ENCODE measurements at regions not wholly inside any gene's neighbourhood (a gene's known extent, or its start where the extent isn't known, plus 50 kb on each side); places are given as distances from the start of the nearest gene placed in this dataset.

DNA sequence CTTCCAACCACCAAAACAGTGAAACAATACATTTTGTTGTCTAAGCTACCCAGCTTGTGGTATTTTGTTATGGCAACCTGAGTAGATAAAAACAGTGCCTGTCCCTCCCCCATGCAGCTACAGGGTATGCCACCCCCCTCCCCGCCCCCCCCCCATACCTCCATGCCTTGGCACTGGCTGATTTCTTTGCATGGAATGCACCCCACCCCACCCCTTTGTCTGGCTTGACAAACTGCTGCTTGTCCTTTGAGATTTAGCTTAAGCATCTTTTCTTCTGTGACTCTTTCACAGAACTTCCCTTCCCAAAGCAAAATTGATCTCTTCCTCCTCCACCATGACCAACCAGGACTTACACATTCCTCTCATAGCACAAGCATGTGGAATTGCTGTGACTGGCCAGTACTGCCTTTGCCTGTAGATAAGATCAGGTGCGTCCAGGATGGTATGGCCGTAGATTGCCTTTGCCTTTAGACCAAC lies 64.6 kb upstream of the ADGRF1 start:
- TF ChIP-seq, protein P1, sequence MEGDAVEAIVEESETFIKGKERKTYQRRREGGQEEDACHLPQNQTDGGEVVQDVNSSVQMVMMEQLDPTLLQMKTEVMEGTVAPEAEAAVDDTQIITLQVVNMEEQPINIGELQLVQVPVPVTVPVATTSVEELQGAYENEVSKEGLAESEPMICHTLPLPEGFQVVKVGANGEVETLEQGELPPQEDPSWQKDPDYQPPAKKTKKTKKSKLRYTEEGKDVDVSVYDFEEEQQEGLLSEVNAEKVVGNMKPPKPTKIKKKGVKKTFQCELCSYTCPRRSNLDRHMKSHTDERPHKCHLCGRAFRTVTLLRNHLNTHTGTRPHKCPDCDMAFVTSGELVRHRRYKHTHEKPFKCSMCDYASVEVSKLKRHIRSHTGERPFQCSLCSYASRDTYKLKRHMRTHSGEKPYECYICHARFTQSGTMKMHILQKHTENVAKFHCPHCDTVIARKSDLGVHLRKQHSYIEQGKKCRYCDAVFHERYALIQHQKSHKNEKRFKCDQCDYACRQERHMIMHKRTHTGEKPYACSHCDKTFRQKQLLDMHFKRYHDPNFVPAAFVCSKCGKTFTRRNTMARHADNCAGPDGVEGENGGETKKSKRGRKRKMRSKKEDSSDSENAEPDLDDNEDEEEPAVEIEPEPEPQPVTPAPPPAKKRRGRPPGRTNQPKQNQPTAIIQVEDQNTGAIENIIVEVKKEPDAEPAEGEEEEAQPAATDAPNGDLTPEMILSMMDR (IDR thresholded peaks at IDR 0.05; ENCODE audit: extremely low read depth, missing control alignments), result no peak
- DNase-seq (ENCODE audit: low spot score), result no peak

DNA sequence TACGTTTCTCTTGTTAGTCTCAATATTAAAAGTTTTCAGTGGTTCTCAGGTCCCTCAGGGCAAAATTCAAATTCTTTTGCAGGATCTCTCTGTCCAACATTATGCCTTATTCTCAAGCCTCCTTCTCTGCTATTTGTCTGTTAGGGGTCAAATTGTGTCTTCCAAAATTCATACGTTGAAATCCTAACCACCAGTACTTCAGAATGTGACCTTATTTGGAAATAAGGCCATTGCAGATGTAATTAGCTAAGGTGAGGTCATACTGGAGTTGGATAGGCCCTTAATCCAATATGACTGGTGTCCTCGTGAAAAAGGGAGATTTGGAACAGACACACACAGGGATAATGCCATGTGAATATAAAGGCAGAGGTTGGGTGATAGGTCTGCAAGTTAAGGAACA lies 64.1 kb upstream of the ADGRF1 start:
- TF ChIP-seq, protein P1 (IDR thresholded peaks at IDR 0.05; ENCODE audit: extremely low read depth, missing control alignments), result no peak
- DNase-seq (ENCODE audit: low spot score), result no peak

DNA sequence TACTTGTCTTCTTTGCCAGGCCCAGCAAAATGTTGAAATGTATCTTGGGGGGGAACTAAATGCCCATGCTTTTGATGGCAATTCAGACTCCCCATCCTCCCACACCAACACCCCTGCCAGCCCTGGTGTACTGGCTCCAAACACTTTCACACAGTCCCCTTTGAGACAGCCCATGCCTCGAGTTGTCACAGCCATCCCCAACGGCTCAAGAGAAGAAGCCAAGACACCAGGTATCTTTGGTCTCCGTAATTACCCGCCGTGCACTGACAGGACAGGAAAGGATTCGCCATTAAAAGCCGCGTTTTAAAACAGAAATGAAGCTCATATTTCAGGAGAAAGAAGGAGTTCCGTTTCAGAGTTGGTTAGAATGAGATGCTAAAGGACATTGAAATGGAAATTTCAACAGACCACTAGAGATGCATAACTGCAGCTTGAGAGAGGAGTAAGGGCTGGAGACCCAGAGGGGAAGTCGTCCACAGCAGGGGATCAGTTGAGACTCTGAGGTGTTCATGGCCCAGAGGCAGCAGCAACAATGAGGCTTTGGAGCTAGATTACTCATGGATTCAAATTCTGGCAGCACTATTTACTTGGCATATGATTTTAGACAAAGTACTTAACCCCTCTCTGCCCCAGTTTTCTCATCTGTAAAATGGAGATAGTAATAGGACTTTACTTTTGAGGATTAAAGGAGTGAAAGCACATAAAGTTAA lies 63.5 kb upstream of the ADGRF1 start:
- TF ChIP-seq, protein P1 (IDR thresholded peaks at IDR 0.05; ENCODE audit: extremely low read depth, missing control alignments), result no peak

DNA sequence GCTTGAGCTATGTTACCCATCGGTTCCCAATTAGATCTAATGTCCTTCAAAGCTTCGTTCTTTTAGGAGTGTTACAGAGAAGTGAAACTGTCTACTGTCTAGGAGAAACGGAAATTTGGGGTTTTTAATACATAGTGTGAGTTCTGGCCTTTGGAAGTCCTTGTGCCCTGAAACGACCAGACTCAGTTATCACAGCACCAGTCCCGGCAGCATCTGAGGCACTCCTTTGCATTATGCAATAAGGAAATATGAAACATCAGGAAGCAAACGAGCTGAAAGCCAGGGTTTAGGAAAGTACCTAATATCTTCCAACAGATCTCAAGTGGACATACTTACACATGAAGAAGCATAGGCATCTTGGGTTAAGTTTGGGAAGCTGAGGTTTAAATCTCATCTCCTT lies 61.8 kb upstream of the ADGRF1 start:
- DNase-seq (ENCODE audit: low spot score), result no peak
- TF ChIP-seq, protein P1 (IDR thresholded peaks at IDR 0.05; ENCODE audit: extremely low read depth, missing control alignments), result no peak

More for the DNA sequence above, 63.5 kb upstream of the ADGRF1 start:
- no peak for DNase-seq (ENCODE audit: low spot score)

DNA sequence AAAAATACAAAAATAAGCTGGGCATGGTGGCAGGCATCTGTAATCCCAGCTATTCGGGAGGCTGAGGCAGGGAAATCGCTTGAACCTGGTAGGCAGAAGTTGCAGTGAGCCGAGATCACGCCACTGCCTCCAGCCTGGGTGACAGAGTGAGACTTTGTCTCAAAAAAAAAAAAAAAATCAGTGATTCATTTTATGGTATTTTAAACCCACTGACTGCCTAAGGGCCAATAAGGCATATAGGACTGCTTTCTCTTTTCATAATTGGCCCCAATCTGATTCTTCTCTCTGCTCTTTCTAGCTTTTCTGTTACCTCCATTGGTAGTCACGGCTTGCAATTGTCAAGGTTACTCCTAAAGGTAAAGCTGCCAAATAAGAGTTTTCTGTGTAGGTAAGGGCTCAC lies 60.2 kb upstream of the ADGRF1 start:
- DNase-seq (ENCODE audit: low spot score), result no peak
- TF ChIP-seq, protein P1 (IDR thresholded peaks at IDR 0.05; ENCODE audit: extremely low read depth, missing control alignments), result no peak

DNA sequence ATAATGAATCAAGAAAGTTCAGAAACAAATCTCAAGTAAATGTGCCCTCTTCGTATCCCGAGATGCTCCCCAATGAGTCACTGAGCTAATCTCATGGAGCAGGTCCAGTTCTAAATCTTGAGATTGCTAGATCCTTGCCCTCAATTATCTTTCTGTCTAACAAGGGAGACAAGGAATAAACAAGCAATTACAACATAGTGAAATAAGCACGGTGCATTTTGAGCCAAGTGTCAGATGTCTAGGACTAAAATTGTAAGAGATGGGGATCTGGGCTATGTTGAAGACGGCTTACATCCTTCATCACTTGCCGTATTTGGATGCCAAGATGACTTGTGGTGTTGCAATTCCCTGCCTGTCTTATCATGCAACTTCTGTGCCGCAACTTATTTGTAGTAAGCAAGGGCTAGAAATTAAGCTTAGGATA lies 56.5 kb upstream of the ADGRF1 start:
- TF ChIP-seq, protein P1 (IDR thresholded peaks at IDR 0.05; ENCODE audit: extremely low read depth, missing control alignments), result no peak
- no peak for DNase-seq (ENCODE audit: low spot score)

DNA sequence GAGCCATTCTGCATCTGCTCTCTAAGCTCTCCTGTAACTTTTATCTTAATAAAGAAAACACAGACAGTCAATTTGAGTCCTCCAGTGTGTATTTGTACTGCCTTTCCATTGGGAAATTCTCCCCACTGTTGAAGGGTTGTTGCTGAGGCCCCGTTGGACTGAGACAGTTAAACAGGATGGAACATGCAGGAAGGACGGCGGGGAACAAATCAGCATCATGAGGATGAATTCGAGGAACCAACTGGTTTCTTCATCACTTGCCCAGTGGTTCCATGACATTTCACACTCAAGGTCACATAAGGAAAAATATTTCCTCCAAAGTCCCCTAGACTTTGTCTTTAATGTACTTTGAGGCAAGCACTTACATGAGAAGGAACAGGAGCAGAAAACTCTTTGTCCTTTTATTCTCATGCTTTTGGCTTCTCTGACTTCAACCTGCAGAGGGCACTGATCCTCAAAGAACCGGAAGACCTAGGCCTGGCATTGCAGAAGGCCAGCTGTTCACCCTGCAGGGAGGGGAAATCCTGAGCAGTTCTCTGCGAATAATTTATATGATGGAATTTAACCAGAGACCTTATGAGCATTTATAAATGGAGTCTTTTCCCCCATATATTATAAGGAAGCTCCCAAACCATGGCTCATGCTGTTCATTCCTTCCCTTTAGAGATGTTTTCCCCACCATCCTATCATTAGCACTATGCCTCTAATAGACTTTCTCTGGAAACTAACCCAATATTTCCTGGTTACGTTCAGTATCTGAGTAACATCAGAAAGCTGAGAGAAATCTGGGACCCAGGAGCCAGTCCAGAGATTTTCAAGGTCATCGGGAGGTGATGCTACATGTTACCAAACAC lies 55.2 kb upstream of the ADGRF1 start:
- TF ChIP-seq, protein P1 (IDR thresholded peaks at IDR 0.05; ENCODE audit: extremely low read depth, missing control alignments), result peak; percentile 60
- DNase-seq (ENCODE audit: low spot score), result peak; percentile 67
